GM19193 (cell line): ENCODE measurements at regions not wholly inside any gene's neighbourhood (a gene's known extent, or its start where the extent isn't known, plus 50 kb on each side); places are given as distances from the start of the nearest gene placed in this dataset.

Experiments
- POLR2A ChIP-seq: IDR thresholded peaks from 4 replicates; pipeline ENCODE4 v1.6.1; 2011; ENCODE audit not compliant: insufficient read depth, insufficient read length; ENCODE audit errors: extremely low read depth

GRCh38 chr6:6751266-6751596 is 162.7 kb downstream of the LY86 start:
- no peak for TF ChIP-seq POLR2A

DNA sequence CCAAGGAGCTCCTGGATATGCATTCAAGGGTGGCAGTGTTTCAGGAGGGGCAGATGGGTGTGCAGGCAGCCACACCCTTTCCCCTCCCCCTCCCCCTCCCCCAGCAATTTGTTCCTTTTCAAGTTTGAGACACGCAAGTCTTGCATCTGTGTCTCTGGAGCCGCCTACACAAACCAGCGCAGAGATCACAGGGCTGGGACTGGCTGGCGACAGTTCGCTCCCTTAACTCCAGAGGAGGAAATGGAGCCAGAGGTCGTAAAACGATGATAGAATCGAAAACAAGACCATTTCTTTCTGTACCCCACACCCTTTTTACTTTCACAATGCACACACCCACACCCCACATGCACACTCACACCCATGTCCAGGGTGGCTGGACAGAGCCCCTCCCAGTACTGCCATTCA is 163.1 kb downstream of the LY86 start:
- no peak for TF ChIP-seq POLR2A

- TF ChIP-seq POLR2A = no peak
Observed at GRCh38 chr6:6752129-6752528, 163.6 kb downstream of the LY86 start.

- no peak for TF ChIP-seq POLR2A
Observed at GRCh38 chr6:6753301-6753700, 164.8 kb downstream of the LY86 start.

GRCh38 chr6:6756526-6756925 is 168.0 kb downstream of the LY86 start:
- no peak for TF ChIP-seq POLR2A

- no peak for TF ChIP-seq POLR2A
Observed at GRCh38 chr6:6758546-6758914, 170.0 kb downstream of the LY86 start.

GRCh38 chr6:6758915-6759654 is 170.6 kb downstream of the LY86 start:
- TF ChIP-seq POLR2A = no peak

- TF ChIP-seq POLR2A = no peak
Observed at GRCh38 chr6:6760002-6760401, 171.5 kb downstream of the LY86 start.

DNA sequence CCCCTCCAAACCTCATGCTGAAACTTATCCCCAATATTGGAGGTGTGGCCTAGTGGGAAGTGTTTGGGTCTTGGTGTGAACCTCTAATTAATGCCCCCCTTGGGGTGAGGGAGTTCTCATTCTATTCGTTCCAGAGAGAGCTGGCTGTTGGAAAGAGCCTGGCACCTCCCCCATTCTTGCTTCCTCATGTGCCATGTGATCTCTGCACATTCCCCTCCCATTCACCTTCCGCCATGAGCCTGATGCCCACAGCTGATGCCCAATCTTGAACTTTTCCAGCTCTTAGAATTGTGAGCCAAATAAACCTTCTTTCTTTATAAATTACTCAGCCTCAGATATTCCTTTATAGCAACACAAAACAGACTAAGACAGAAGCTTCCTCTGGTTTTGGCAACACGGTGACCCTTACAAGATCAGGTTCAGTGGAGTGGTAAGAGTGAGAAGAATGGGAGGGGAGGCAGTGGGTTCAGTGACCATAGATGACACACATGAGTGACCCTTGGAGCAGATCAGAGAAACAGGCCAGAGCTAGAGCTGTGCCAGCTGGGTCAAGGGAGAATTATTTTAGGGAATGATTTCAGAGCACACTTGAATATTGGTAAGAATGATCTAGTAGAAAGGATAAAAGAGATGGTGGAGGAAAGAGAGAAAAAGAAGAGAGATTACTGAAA is 176.4 kb downstream of the LY86 start:
- no peak for TF ChIP-seq POLR2A

DNA sequence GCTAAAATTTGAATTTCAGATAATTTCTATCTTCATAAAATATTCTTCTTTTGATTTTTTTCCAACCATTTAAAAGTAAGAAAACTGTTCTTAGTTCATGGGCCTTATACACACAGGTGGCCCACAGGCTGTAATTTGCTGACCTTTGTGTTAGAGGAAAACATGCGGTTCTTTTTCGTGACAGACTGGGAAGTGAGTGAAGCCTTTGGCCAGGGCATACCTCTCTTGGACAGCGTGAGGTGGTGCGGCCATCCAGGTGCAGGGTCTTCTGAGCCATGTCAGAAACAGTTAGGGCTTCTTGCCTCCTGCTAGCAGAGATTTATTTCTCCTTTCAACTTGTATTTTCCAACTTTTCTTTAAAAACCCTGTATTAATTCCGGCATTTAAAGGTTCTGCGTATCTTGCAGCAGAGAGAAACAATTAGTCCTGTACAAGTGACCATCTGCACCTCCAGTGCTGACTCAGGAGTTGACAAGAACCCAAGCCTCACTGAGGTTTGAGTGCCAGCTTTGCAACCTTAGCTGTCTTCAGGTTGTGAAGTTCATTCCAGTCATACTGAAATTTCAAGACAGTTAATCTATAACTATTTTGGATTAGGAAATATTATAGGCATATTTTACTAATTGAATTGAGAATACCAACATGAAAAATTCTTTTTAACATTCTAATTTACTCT is 177.8 kb downstream of the LY86 start:
- TF ChIP-seq POLR2A = no peak

DNA sequence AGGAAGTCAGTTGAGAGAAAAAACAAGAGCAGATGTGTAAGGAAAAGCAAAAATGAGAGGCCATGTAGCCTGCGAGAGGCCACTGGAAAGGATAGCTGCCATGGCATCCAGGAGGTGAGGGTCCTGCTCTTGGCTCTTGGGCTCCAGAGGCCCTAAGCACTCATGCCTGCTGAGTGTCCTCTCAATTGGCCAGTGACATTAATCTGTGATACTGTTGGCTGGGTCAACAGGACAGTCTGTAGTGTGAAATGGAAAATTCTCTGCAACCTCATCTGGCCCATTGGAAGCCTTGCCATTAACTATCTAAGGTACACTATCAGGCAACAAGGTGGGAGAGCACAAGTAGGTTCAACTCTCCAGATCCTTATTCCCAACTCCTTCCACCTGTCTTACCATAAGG is 180.9 kb downstream of the LY86 start:
- TF ChIP-seq POLR2A = no peak

- TF ChIP-seq POLR2A = no peak
Observed at GRCh38 chr6:6771224-6771945, 182.9 kb downstream of the LY86 start.

- no peak for TF ChIP-seq POLR2A
Observed at GRCh38 chr6:6771964-6772363, 183.4 kb downstream of the LY86 start.

- TF ChIP-seq POLR2A = no peak
Observed at GRCh38 chr6:6772751-6773150, 184.2 kb downstream of the LY86 start.

DNA sequence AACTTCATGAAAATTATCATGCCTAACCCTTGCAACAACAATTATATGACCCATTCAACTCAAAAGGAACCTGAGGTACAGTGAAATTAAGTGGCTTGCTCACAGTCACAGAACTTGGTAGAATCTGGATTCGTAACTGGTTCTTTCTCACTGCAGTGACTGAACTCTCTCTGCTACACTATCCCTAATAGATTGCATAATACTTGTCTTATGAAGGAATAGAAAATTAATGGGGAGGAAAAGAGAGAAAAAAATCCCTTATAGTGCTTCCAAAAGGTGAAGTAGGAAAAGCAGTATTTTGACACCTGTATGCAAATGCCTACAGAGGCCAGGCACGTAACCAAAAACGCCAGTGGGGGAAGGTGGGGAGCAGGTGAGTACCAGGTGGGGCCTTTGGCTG is 186.6 kb downstream of the LY86 start:
- TF ChIP-seq POLR2A = no peak
